ENCODE measurements at regions not wholly inside any gene's neighbourhood (a gene's known extent, or its start where the extent isn't known, plus 50 kb on each side); places are given as distances from the start of the nearest gene placed in this dataset.
"Not testable (repeated sequence)": the region's sequence is repeated elsewhere in the genome, so short reads cannot be mapped to it uniquely, and the experiment has no call there.

- H3K27me3 ChIP-seq (replicated peaks; ENCODE audit: control insufficient read depth, insufficient read depth, low read length); H3K36me3 ChIP-seq (ENCODE audit: control insufficient read depth, insufficient read depth, low read length); POLR2A ChIA-PET; H3K9me3 Mint-ChIP-seq (ENCODE audit: unreplicated experiment); H3K27me3 Mint-ChIP-seq (ENCODE audit: insufficient read depth, unreplicated experiment); CTCF ChIA-PET; BruUV-seq (replicated peaks); H3K36me3 Mint-ChIP-seq (ENCODE audit: insufficient read depth, unreplicated experiment); intact Hi-C loops (cut with micrococcal nuclease; ENCODE audit: unreplicated experiment); H3K4me1 Mint-ChIP-seq (ENCODE audit: low read depth, unreplicated experiment); H3K4me1 ChIP-seq; H3K27ac Mint-ChIP-seq (ENCODE audit: unreplicated experiment); H3K4me3 Mint-ChIP-seq (ENCODE audit: unreplicated experiment); H3K9me3 ChIP-seq: not testable (repeated sequence)
- H3K4me3 ChIP-seq (ENCODE audit: low read depth, low read length): peak overlapping the region; percentile 19
- TF ChIP-seq, protein P1, sequence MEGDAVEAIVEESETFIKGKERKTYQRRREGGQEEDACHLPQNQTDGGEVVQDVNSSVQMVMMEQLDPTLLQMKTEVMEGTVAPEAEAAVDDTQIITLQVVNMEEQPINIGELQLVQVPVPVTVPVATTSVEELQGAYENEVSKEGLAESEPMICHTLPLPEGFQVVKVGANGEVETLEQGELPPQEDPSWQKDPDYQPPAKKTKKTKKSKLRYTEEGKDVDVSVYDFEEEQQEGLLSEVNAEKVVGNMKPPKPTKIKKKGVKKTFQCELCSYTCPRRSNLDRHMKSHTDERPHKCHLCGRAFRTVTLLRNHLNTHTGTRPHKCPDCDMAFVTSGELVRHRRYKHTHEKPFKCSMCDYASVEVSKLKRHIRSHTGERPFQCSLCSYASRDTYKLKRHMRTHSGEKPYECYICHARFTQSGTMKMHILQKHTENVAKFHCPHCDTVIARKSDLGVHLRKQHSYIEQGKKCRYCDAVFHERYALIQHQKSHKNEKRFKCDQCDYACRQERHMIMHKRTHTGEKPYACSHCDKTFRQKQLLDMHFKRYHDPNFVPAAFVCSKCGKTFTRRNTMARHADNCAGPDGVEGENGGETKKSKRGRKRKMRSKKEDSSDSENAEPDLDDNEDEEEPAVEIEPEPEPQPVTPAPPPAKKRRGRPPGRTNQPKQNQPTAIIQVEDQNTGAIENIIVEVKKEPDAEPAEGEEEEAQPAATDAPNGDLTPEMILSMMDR (IDR thresholded peaks at IDR 0.05; ENCODE audit: insufficient read depth in 1 of 2, low read depth in 1 of 2, low read length in 1 of 2, severe bottlenecking in 1 of 2, unreplicated experiment in 1 of 2): peak in 1 of 2 experiments; percentile 10
- peak; percentile 11 to 26 for DNase-seq
Observed at GRCh38 chr15:32342772-32343199, 60.3 kb downstream of the GOLGA8K start.

DNA sequence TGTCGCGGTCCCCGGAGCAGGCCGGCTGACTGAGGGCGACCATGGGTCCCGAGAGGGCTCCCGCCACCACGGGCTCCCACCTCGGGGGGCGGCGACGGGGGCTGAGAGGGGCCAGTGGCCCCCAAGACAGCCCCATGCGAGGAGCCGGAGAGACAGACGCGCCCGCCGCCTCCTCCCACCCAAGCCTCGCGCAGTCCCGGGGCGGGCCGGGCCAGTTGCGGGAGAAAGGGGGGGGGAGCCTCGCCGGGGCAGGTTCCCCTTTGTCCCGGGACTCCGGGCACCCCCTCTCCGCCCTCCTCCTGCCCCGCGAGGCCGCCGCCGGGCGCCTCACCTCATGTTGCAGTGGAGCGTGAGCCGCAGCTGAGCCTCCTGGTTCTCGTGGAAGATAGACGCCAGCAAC is 60.8 kb downstream of the GOLGA8K start:
- H3K36me3 Mint-ChIP-seq (ENCODE audit: insufficient read depth, unreplicated experiment); H3K4me3 Mint-ChIP-seq (ENCODE audit: unreplicated experiment); H3K4me3 ChIP-seq (ENCODE audit: low read depth, low read length); H3K27me3 Mint-ChIP-seq (ENCODE audit: insufficient read depth, unreplicated experiment); H3K4me1 Mint-ChIP-seq (ENCODE audit: low read depth, unreplicated experiment); CTCF ChIA-PET; H3K4me1 ChIP-seq; BruUV-seq (replicated peaks); H3K9me3 ChIP-seq; H3K9me3 Mint-ChIP-seq (ENCODE audit: unreplicated experiment); POLR2A ChIA-PET; H3K27me3 ChIP-seq (replicated peaks; ENCODE audit: control insufficient read depth, insufficient read depth, low read length); H3K36me3 ChIP-seq (ENCODE audit: control insufficient read depth, insufficient read depth, low read length); intact Hi-C loops (cut with micrococcal nuclease; ENCODE audit: unreplicated experiment); H3K27ac Mint-ChIP-seq (ENCODE audit: unreplicated experiment); DNase-seq: not testable (repeated sequence)

DNA sequence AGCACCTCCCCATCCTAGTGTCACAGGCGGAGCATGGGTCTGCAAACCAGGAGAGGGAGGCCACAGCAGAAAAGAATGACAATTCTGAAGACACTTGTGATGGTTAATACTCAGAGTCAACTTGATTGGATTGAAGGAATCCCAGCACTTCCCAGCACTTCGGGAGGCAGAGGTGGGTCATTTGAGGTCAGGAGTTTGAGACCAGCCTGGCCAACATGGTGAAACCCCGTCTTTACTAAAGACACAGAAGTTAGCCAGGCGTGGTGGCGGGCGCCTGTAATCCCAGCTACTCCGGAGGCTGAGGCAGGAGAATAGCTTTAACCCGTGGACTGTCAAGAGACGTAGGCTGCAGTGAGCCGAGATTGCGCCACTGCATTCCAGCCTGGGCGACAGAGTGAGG is 61.6 kb downstream of the GOLGA8K start:
- POLR2A ChIA-PET; H3K36me3 ChIP-seq (ENCODE audit: control insufficient read depth, insufficient read depth, low read length); H3K4me1 Mint-ChIP-seq (ENCODE audit: low read depth, unreplicated experiment); H3K4me3 ChIP-seq (ENCODE audit: low read depth, low read length); H3K27me3 ChIP-seq (replicated peaks; ENCODE audit: control insufficient read depth, insufficient read depth, low read length); DNase-seq; H3K9me3 Mint-ChIP-seq (ENCODE audit: unreplicated experiment); H3K36me3 Mint-ChIP-seq (ENCODE audit: insufficient read depth, unreplicated experiment); intact Hi-C loops (cut with micrococcal nuclease; ENCODE audit: unreplicated experiment); H3K4me3 Mint-ChIP-seq (ENCODE audit: unreplicated experiment); BruUV-seq (replicated peaks); H3K27ac Mint-ChIP-seq (ENCODE audit: unreplicated experiment); H3K9me3 ChIP-seq; CTCF ChIA-PET; H3K27me3 Mint-ChIP-seq (ENCODE audit: insufficient read depth, unreplicated experiment); H3K4me1 ChIP-seq: not testable (repeated sequence)

GRCh38 chr15:32336804-32337203 is 66.3 kb downstream of the GOLGA8K start:
- H3K36me3 Mint-ChIP-seq (ENCODE audit: insufficient read depth, unreplicated experiment); H3K4me1 ChIP-seq; H3K4me1 Mint-ChIP-seq (ENCODE audit: low read depth, unreplicated experiment); H3K9me3 ChIP-seq; BruUV-seq (replicated peaks); H3K36me3 ChIP-seq (ENCODE audit: control insufficient read depth, insufficient read depth, low read length); H3K4me3 Mint-ChIP-seq (ENCODE audit: unreplicated experiment); DNase-seq; intact Hi-C loops (cut with micrococcal nuclease; ENCODE audit: unreplicated experiment); CTCF ChIA-PET; H3K27me3 Mint-ChIP-seq (ENCODE audit: insufficient read depth, unreplicated experiment); H3K9me3 Mint-ChIP-seq (ENCODE audit: unreplicated experiment); POLR2A ChIA-PET; H3K4me3 ChIP-seq (ENCODE audit: low read depth, low read length); H3K27ac Mint-ChIP-seq (ENCODE audit: unreplicated experiment); H3K27me3 ChIP-seq (replicated peaks; ENCODE audit: control insufficient read depth, insufficient read depth, low read length): not testable (repeated sequence)

DNA sequence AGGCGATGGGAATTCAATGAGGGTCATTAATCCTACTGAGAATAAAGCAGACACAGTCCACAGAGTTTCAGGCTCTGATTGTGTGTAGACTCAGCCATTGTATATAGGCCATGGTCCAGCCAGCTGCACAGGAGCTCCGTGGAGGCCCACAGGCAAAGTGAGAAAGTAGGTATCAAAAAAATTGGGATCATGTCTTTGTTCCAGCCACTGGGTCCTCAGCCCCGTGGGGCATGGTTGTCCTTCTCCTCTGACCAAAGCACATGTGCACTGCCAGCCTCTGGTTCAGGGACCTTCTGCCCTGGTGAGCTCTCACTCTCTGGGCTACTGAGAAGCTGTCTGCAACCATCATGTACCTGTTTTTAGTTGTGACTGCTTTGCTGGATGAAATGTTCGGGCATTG is 79.7 kb downstream of the GOLGA8K start:
- BruUV-seq (replicated peaks); H3K36me3 Mint-ChIP-seq (ENCODE audit: insufficient read depth, unreplicated experiment); POLR2A ChIA-PET; H3K4me1 ChIP-seq; H3K27me3 ChIP-seq (replicated peaks; ENCODE audit: control insufficient read depth, insufficient read depth, low read length); H3K36me3 ChIP-seq (ENCODE audit: control insufficient read depth, insufficient read depth, low read length); DNase-seq; H3K27ac Mint-ChIP-seq (ENCODE audit: unreplicated experiment); H3K9me3 Mint-ChIP-seq (ENCODE audit: unreplicated experiment); H3K4me1 Mint-ChIP-seq (ENCODE audit: low read depth, unreplicated experiment); H3K4me3 ChIP-seq (ENCODE audit: low read depth, low read length); intact Hi-C loops (cut with micrococcal nuclease; ENCODE audit: unreplicated experiment); H3K27me3 Mint-ChIP-seq (ENCODE audit: insufficient read depth, unreplicated experiment); H3K4me3 Mint-ChIP-seq (ENCODE audit: unreplicated experiment); H3K9me3 ChIP-seq; CTCF ChIA-PET: not testable (repeated sequence)

DNA sequence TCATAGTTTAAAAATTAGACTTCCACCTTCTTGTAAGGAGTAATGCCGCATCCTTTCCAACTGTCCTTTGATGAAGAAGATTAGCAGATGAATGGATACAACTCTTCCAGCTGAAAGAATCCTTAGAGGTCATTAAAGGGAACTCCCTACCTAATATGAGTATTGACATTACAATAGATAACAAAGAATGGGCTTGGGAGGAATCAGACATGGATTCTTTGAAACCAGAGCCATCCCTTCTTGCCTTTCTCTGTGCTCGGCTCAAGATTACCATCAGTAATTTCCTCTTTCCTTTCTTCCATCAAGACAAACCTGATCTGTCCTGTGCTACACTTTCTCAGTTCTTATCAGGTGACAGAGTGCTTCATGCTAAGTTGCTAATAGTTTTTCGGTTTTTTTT is 83.8 kb downstream of the GOLGA8K start:
- not testable (repeated sequence) for H3K4me1 Mint-ChIP-seq (ENCODE audit: low read depth, unreplicated experiment)

GRCh38 chr15:32316482-32316881 is 86.6 kb downstream of the GOLGA8K start:
- POLR2A ChIA-PET; H3K9me3 Mint-ChIP-seq (ENCODE audit: unreplicated experiment); BruUV-seq (replicated peaks): not testable (repeated sequence)

More for the DNA sequence above, 83.8 kb downstream of the GOLGA8K start:
- H3K36me3 Mint-ChIP-seq (ENCODE audit: insufficient read depth, unreplicated experiment); intact Hi-C loops (cut with micrococcal nuclease; ENCODE audit: unreplicated experiment); H3K27me3 Mint-ChIP-seq (ENCODE audit: insufficient read depth, unreplicated experiment); H3K4me3 Mint-ChIP-seq (ENCODE audit: unreplicated experiment); H3K9me3 ChIP-seq; CTCF ChIA-PET; H3K27me3 ChIP-seq (replicated peaks; ENCODE audit: control insufficient read depth, insufficient read depth, low read length); H3K9me3 Mint-ChIP-seq (ENCODE audit: unreplicated experiment); BruUV-seq (replicated peaks); H3K4me1 ChIP-seq; DNase-seq; H3K36me3 ChIP-seq (ENCODE audit: control insufficient read depth, insufficient read depth, low read length); H3K27ac Mint-ChIP-seq (ENCODE audit: unreplicated experiment); H3K4me3 ChIP-seq (ENCODE audit: low read depth, low read length); POLR2A ChIA-PET: not testable (repeated sequence)

More at GRCh38 chr15:32316482-32316881, 86.6 kb downstream of the GOLGA8K start:
- H3K4me3 Mint-ChIP-seq (ENCODE audit: unreplicated experiment); DNase-seq; H3K4me3 ChIP-seq (ENCODE audit: low read depth, low read length); H3K36me3 Mint-ChIP-seq (ENCODE audit: insufficient read depth, unreplicated experiment); intact Hi-C loops (cut with micrococcal nuclease; ENCODE audit: unreplicated experiment); H3K36me3 ChIP-seq (ENCODE audit: control insufficient read depth, insufficient read depth, low read length); H3K9me3 ChIP-seq; H3K4me1 Mint-ChIP-seq (ENCODE audit: low read depth, unreplicated experiment); H3K27me3 ChIP-seq (replicated peaks; ENCODE audit: control insufficient read depth, insufficient read depth, low read length); H3K27me3 Mint-ChIP-seq (ENCODE audit: insufficient read depth, unreplicated experiment); CTCF ChIA-PET; H3K27ac Mint-ChIP-seq (ENCODE audit: unreplicated experiment); H3K4me1 ChIP-seq: not testable (repeated sequence)

All from Caco-2 (cell line).